Right ventricle myocardium superior (tissue), 1 donor: ENCODE measurements at regions not wholly inside any gene's neighbourhood (a gene's known extent, or its start where the extent isn't known, plus 50 kb on each side); places are given as distances from the start of the nearest gene placed in this dataset.
"Not testable (repeated sequence)": the region's sequence is repeated elsewhere in the genome, so short reads cannot be mapped to it uniquely, and the experiment has no call there.

Experiments
- ATAC-seq: fragments of 200-7000 bp; cut with Tn5 transposase; one replicate; pipeline ENCODE4 v1.9.1; 2020; ENCODE audit warnings: mild to moderate bottlenecking; ENCODE audit not compliant: poor library complexity
- DNase-seq: peaks from one replicate; pipeline ENCODE4 v3.0.0-alpha.2; 2020
- intact Hi-C: fragments of 100-400 bp; cut with DNase I; formaldehyde crosslinking; loops from one replicate; pipeline ENCODE4 v1.11.2; 2022
- donor health status: DM: no; HTN: yes; CAD: no; lungs with severe emphysema.

GRCh38 chr1:198809247-198809646, 170.4 kb downstream of the PTPRC start:
- ATAC-seq: no peak
- DNase-seq: no peak
- intact Hi-C loops: no loop called here

DNA sequence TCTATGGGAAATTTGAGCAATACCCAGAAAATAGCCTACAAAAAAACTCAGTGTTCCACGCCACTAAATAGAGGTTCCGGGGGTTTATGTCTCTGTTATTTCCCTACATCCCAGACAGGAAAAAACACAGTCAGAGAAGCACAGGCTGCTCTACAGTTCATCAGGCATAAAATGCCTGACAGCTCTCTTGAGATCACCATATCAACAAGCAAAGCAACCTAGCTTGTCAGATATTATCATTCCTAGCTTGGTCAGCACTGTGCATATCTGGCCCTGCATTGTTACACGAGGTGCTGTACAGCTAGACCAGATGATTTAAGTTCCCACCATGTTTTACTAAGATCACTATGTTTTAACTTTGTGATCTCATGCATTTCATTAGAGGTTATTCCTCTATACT, 172.6 kb downstream of the PTPRC start:
- intact Hi-C loops: no loop called here
- no peak for ATAC-seq
- DNase-seq: no peak

GRCh38 chr1:198823626-198824025, 184.8 kb downstream of the PTPRC start:
- intact Hi-C loops: no loop called here
- no peak for DNase-seq
- ATAC-seq: no peak

- DNase-seq (no peak), ATAC-seq (no peak)
Measured at GRCh38 chr1:198825254-198825653, 186.4 kb downstream of the PTPRC start.

GRCh38 chr1:198829356-198829755, 190.5 kb downstream of the PTPRC start:
- intact Hi-C loops: no loop called here
- ATAC-seq: no peak
- DNase-seq: no peak

More at GRCh38 chr1:198825254-198825653, 186.4 kb downstream of the PTPRC start:
- intact Hi-C loops: no loop called here

- ATAC-seq (no peak), DNase-seq (no peak)
- intact Hi-C loops: no loop called here
Measured at GRCh38 chr1:198829944-198830343, 191.1 kb downstream of the PTPRC start.

GRCh38 chr1:198830412-198830811, 191.6 kb downstream of the PTPRC start:
- intact Hi-C loops: no loop called here
- ATAC-seq: no peak
- no peak for DNase-seq

DNA sequence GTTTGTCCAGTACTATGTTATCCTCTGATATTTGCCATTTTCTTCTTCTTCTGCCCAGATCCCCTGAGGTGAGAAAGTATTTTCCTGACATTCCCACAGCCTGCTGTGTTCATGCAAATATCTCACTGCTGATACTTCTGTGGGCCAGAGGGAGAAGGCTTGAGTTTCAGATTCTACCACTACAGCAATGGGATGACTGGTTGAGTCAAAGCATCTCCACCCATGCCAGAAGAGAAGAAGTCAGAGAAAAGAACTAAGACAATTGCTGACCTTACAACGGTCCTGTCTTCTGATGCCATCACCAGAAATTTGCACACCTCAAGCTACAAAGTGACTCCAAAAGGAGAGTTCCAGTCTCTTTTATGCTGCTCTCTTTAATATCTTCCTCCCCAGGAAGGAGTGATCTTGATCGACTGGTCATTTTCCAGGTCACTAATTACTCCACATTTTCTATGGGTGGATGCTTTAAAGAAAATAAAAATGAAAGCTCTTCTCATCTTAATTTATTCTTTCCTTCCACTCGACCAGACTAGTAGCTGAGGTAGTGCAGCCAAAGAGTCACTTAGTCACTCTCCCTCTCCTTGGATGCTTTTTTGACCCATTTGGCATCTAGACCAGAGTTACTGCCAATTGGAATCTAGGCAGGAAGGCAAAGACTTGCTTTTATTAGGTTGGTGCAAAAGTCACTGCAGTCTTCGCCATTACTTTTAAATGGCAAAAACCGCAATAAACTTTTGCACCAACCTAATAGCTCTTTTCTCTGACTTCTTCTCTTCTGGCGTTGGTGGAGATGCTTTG, 195.1 kb downstream of the PTPRC start:
- intact Hi-C loops: no loop called here
- no peak for DNase-seq
- ATAC-seq: no peak

DNA sequence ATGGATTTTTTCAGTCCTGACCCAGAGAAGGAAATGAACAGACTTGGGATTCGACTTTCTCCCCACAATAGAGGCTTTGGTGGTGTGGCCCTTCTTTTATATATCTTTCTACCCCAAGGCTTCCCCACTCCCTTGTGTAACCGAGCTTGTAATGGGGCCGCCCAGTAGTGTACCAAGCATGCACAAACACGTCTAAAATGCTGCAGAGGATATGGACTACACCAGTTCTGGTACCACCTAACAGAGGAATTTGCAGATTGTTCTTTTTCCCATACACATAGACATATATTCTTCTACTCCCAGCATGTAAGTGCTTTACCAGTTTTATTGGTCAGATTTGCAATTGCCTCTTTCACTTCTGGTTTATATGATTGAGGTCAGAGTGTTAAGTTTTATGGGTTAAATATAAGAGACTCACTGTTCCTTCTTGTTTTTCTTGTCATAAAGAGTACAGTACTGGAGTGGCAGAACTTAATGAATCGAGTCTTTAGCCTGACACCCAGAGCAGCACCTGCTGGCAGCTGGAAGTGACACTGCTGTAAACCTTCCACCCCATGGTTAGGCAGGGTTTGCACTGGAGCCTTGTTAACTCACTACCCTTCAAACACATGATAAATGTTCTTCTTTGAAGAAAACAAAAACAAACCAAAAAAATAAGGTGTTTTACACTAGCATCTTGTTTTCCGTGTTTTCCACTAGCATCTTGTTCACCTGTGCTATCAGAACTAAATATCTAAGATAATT, 198.6 kb downstream of the PTPRC start:
- ATAC-seq (no peak), DNase-seq (no peak)
- intact Hi-C loops: no loop called here

- intact Hi-C loops: no loop called here
- no peak for ATAC-seq
- no peak for DNase-seq
Measured at GRCh38 chr1:198838022-198838342, 199.1 kb downstream of the PTPRC start.

DNA sequence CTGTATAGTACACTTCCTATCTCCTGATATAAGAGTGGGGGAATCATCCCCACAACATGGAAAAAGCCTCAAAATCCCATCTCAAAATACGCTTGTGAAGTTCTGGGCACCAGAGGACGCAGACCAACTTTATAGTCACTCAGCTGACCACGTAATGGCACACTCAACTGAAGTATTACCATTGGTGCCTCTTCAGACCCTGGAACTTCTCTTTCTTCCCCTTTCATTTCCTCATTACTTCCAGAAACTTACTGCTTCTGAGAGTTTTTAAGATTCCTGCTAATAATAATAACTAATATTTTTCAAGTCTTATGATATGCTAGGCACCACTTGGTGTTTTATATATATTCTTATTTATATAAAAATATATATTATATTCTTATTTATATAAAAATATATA, 202.6 kb downstream of the PTPRC start:
- no peak for DNase-seq
- intact Hi-C loops: no loop called here
- no peak for ATAC-seq

GRCh38 chr1:198842686-198843085, 203.8 kb downstream of the PTPRC start:
- ATAC-seq (no peak), DNase-seq (no peak)
- intact Hi-C loops: no loop called here

- intact Hi-C loops: no loop called here
- DNase-seq: no peak
- ATAC-seq: no peak
Measured at GRCh38 chr1:198845271-198845670, 206.4 kb downstream of the PTPRC start.

GRCh38 chr1:198845851-198846250, 207.0 kb downstream of the PTPRC start:
- DNase-seq: no peak
- ATAC-seq: no peak
- intact Hi-C loops: no loop called here

DNA sequence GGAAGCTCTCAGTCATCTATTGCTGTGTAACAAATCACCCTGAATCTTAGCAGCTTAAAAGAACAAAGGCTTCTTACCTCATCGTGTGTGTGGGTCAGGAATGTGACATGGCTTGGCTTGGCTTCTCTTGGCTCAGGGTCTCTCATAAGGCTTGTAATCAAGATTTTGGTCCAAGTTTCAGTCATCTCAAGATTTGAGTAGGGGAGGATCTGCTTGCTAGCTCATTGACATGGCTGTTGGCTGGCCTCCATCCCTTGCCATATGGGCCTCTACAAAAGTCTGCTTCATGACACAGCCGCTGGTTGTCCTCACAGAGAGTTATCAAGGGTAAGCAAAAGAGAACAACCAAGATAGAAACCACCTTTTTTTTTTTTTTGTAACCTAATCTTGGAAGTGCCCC, 207.7 kb downstream of the PTPRC start:
- ATAC-seq: no peak
- intact Hi-C loops: no loop called here
- DNase-seq: no peak

DNA sequence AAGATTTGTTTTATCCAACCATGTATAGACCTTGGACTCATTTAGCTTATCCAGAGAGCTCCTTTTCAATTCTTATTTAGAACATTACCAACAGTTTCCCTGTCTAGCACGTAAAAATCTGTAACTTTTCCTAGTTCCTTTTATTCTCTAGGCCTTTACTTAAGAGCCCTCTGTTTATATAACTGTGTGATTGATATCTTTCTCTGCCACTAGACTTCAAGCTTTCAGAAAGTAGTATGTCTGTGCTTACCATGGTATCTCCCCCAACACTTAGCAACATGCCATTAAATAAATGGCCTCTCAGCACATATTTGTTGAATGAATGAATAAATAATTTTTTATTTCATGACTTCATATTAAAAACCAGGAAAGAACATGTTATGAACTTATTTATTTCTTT, 209.4 kb downstream of the PTPRC start:
- DNase-seq: no peak
- intact Hi-C loops: no loop called here
- no peak for ATAC-seq

DNA sequence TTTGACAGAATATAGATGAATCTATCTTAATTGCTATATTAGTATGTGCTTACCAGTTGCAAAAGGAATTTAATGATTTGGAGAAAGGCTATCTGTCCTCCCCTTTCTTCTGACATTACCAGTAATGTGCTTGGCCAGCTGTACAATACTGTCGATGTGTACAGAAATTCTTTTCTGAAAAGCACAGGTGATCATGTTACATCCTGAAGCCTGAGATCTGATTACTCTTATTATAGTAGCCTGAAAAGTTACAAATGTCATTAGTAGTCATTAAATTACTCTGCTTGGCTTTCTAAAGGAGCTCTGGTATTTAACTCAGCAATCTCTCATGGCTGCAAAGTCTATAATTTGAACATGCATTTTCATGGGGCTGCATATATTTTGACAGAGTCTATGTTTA, 209.8 kb downstream of the PTPRC start:
- no peak for ATAC-seq
- DNase-seq: no peak
- intact Hi-C loops: no loop called here

DNA sequence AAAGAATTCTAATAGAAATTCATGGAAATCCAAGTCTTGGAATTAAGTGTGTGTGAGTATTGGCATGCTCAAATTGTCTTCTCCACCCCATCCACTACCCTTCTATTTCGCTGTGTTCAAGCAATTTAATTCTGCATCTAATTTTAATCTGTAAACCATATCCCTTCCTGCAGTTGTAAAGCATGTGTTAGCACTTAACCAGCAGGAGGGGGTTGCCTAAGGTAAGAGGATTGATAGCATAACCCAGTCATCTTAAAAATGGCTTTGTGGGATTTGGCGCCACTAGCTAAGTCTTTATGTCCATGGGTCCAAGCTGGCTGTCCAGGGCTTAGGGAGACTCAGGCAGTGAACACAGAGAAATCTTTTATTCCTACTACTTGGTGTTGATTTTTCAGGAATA, 210.3 kb downstream of the PTPRC start:
- ATAC-seq: no peak
- intact Hi-C loops: no loop called here
- DNase-seq: no peak

DNA sequence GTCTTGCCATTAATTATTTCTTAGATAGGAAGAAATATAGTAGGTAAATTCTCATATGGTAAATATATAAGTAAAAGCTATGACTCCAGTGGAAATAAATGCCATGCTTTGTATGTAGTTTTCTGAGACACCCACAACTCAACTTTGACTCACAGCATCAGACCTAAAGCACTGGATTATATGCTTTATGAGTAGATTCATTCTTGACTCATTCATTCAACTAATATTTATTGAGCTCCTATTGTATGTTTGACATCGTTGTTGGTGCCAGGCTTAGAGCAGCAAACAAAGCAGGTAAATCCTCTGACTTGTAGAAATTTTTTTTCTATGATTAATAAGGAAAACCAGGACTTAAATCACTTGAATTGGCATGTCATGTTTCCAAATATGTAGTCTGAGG, 211.4 kb downstream of the PTPRC start:
- intact Hi-C loops: no loop called here
- ATAC-seq (no peak), DNase-seq (no peak)

GRCh38 chr1:198850966-198851365, 212.1 kb downstream of the PTPRC start:
- intact Hi-C loops, ATAC-seq, DNase-seq: not testable (repeated sequence)
